ENCODE measurements at regions not wholly inside any gene's neighbourhood (a gene's known extent, or its start where the extent isn't known, plus 50 kb on each side); places are given as distances from the start of the nearest gene placed in this dataset.
"Not testable (repeated sequence)": the region's sequence is repeated elsewhere in the genome, so short reads cannot be mapped to it uniquely, and the experiment has no call there.

- FAIRE-seq (no peak), ATAC-seq (no peak), DNase-seq (no peak)
- Histone ChIP-seq H3K4me1 (no peaks in the 10 kb centered on the region), H3K9me3 (no peaks in the 10 kb centered on the region), H3K36me3 (no peaks in the 10 kb centered on the region), H3K27ac (no peak overlapping the region), H3K4me3 (no peak overlapping the region), H3K27me3 (peaks cover 0 to 21% (median 2%) of the 10 kb centered on the region in 4 donors)
- no peak for TF ChIP-seq CTCF (IDR thresholded peaks at IDR 0.05)
- intact Hi-C loops (cut with DNase I) = no loop called here
- 74 to 85% methylated on average over 17 of the region's 17 CpGs for WGBS, 2 donors
These were observed 59.0 kb upstream of the ZNF184 start for GRCh38 chr6:27531772-27532459.

- H3K36me3 ChIP-seq; DNase-seq; H3K4me3 ChIP-seq; FAIRE-seq; H3K4me1 ChIP-seq; H3K9me3 ChIP-seq; H3K27ac ChIP-seq; ATAC-seq; intact Hi-C loops (cut with DNase I): not testable (repeated sequence)
- 77 to 85% methylated on average over 11 to 22 of the region's 24 CpGs for WGBS, 2 donors
- H3K27me3 ChIP-seq = peaks cover 0 to 15% (median 2%) of the 10 kb centered on the region in 4 donors
These were observed 56.9 kb upstream of the ZNF184 start for GRCh38 chr6:27529796-27530195.

- Histone ChIP-seq H3K4me3 (no peak overlapping the region), H3K36me3 (no peaks in the 10 kb centered on the region), H3K4me1 (no peaks in the 10 kb centered on the region), H3K27me3 (peaks cover 0 to 15% (median 2%) of the 10 kb centered on the region in 4 donors), H3K9me3 (no peaks in the 10 kb centered on the region), H3K27ac (no peak overlapping the region)
- no peak for FAIRE-seq
- ATAC-seq = no peak
- DNase-seq = no peak
- no peak for TF ChIP-seq CTCF (IDR thresholded peaks at IDR 0.05)
- intact Hi-C loops (cut with DNase I) = no loop called here
These were observed 55.8 kb upstream of the ZNF184 start for GRCh38 chr6:27528714-27529113.

All from pancreas (tissue), 10 donors.